NCI-H345 (cell line): ENCODE measurements at regions not wholly inside any gene's neighbourhood (a gene's known extent, or its start where the extent isn't known, plus 50 kb on each side); places are given as distances from the start of the nearest gene placed in this dataset.

ENCODE experiments used
- DNase-seq: peaks from one replicate; lab custom pipeline; 2025; lab: John Stamatoyannopoulos, UW

GRCh38 chr14:98477935-98478334, 794.1 kb downstream of the BCL11B start:
- no peak for DNase-seq

DNA sequence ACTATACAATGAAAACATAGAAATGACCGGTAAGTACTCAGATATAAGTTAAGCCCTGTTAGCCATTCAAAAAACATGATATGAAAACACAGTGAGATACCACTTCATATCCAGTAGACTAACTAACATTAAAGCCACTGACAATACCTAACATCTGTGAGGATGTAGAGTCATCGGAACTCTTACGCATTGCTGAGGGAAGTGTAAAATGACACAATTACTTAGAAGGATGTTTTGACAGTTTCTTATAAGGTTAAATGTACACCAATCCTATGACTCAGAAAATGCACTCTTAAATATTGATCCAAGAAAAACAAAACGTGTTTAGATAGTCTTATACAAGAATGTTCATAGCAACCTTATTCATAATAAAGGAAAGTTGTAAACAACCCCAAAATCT, 782.9 kb downstream of the BCL11B start:
- DNase-seq: no peak

GRCh38 chr14:98494582-98494981, 777.4 kb downstream of the BCL11B start:
- DNase-seq: no peak

- no peak for DNase-seq
Measured at GRCh38 chr14:98498019-98498885, 773.7 kb downstream of the BCL11B start.

- no peak for DNase-seq
Measured at GRCh38 chr14:98501335-98501734, 770.7 kb downstream of the BCL11B start.

- DNase-seq: no peak
Measured at GRCh38 chr14:98501836-98502235, 770.2 kb downstream of the BCL11B start.

- no peak for DNase-seq
Measured at GRCh38 chr14:98503086-98503815, 768.7 kb downstream of the BCL11B start.

DNA sequence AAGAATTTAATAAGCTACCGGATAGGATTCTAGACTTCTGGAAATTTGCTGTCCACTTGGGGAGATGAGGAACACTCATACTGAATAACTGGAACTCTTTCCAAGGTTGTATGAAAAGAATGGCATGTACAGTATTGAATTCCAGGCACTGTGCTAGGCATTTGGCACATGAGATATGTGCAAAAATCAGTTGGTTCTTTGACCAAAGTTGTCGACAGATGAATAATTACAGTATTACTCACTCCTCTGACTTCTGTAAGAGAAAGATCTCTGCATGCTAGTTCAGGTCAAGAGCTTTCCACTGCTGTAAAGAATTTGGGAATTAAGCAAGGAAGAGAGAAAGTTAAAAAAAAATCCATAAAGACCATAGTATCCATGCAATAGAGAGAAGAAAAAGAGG, 764.7 kb downstream of the BCL11B start:
- no peak for DNase-seq

DNA sequence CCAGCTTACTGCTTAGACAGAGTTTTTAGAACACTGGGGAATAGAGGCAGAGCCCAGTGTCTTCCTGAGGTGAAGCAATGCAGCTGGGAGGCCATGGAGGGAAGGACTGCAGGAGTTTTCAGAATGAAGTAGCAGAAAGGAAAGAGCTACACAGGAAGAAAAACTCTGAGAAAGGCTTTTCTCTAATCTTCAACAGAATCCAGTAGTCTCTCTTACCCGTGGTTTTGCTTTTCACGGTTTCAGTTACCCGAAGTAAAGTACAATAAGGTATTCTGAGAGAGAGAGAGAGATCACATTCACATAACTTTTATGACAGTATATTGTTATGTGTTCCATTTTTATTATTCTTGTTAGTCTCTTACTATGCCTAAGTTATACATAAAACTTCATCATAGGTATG, 761.6 kb downstream of the BCL11B start:
- DNase-seq: no peak

- DNase-seq: no peak
Measured at GRCh38 chr14:98512501-98513251, 759.3 kb downstream of the BCL11B start.

DNA sequence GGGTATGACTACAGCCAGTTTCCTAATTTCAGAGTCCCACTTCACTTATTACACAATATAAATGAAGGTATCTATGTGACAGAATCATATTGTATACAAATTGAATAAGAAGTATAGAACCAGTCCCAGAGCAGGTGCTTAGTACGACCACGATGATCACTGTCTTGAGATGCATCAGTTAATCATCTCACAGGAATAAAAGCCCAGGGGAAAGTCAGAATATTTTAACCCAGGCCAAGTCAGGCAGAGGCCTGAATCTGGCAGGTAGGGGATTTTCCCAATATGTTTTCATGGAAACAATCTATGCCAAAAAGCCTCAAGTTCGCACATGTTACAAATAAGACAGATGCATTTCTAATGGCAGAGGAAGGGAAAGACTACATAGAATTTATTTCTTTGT, 758.4 kb downstream of the BCL11B start:
- no peak for DNase-seq

GRCh38 chr14:98514016-98514415, 758.0 kb downstream of the BCL11B start:
- no peak for DNase-seq

DNA sequence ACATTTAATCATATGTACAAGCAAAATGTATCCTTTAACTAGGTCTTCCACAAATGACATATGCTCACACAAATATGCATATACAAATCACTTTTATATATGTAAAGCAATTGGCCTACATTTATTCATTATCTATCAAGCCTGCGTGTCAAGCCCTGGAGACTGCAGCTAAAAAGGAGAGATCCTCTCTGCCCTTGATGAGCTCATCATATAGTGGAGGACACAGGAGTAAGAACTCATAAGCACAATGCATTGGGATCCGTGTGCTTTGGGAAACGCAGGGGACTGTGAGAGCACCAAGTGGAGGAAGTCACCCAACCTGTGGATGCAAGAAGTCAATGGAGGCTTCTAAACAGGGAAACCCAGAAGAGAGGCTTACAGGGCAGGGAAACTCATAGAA, 735.7 kb downstream of the BCL11B start:
- DNase-seq: no peak

GRCh38 chr14:98542316-98542715, 729.7 kb downstream of the BCL11B start:
- DNase-seq: no peak

GRCh38 chr14:98543074-98543473, 728.9 kb downstream of the BCL11B start:
- DNase-seq: no peak

GRCh38 chr14:98544174-98544573, 727.8 kb downstream of the BCL11B start:
- DNase-seq: no peak

DNA sequence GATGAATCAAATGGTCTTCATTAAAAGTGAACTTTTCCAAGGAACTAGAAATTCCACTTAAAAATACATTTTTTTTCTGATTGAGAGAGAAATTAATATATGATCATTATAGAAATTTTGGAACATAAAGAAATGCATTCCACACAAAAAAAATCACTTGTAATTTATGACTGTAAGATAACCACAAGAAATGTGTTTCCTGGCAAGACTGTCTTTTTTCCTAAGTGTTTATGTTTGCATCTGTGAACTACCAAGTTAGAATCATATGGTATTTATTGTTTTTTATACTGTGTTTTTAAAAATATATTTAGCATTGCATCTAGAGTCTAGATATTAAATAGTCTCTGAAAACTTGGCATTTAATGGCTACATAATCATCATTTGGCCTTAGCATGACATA, 726.8 kb downstream of the BCL11B start:
- DNase-seq: no peak

- no peak for DNase-seq
Measured at GRCh38 chr14:98548071-98548686, 723.8 kb downstream of the BCL11B start.

- DNase-seq: no peak
Measured at GRCh38 chr14:98551028-98551427, 721.0 kb downstream of the BCL11B start.

- no peak for DNase-seq
Measured at GRCh38 chr14:98555440-98555839, 716.6 kb downstream of the BCL11B start.

DNA sequence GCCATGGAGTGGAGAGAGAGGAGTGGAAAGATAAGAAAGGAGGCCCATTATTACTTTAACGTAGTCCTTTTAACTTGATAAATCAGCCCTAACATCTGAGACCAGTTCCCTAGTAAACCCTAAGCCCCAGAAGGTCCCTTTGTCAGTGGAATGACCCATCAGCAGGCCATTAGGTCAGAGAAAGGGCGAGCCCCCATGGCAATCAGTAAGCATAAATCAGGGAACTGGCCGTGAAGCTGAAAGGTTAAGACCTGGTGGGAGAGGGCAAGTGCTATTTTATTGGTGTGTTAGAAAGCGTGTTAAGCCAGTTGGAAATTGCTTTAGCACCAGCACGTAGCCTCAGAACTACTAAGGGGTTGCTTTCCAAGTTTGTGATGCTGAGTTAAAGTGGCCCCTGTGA, 708.0 kb downstream of the BCL11B start:
- DNase-seq: no peak

- no peak for DNase-seq
Measured at GRCh38 chr14:98564541-98564940, 707.5 kb downstream of the BCL11B start.
